Peyer's patch (tissue), 4 donors: ENCODE measurements at regions not wholly inside any gene's neighbourhood (a gene's known extent, or its start where the extent isn't known, plus 50 kb on each side); places are given as distances from the start of the nearest gene placed in this dataset.

Source experiments
- POLR2A ChIP-seq, 2 donors: fragments of 450-650 bp; IDR thresholded peaks; one replicate each; pipeline ENCODE4 v1.5.1; 2017; ENCODE audit warnings: antibody characterized with exemption in 2 of 2, mild to moderate bottlenecking in 2 of 2, moderate library complexity in 2 of 2
- TF ChIP-seq, protein P1 (sequence below), 6 experiments: fragments of 450-650 bp in 4 of 6; fragments of 200-600 bp in 2 of 6; sonication (generic) in 1 of 6; IDR thresholded peaks; one replicate each; pipeline ENCODE4 v1.5.1; 2017 to 2019; ENCODE audit warnings: antibody characterized with exemption in 6 of 6, mild to moderate bottlenecking in 3 of 6, moderate library complexity in 1 of 6

DNA sequence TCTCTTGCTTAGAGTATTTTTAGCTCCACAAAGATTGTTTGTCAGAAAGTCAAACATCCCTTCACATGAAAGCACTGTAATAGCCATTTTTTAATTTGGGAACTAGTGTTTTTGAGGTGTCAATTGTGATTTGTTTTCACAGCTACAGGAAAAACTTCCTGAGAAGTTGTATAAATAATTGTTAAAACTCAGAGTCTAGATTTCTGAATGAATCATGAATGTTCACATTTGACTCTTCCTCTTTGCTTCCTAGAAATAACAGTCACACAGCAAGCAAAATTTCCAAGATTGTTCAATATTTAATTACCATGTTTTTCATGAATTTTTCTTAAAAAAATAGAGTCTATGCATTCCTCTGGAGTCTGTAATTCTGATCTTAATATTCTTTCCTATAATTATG, 156.9 kb upstream of the SLC7A11 start:
- TF ChIP-seq, protein P1, sequence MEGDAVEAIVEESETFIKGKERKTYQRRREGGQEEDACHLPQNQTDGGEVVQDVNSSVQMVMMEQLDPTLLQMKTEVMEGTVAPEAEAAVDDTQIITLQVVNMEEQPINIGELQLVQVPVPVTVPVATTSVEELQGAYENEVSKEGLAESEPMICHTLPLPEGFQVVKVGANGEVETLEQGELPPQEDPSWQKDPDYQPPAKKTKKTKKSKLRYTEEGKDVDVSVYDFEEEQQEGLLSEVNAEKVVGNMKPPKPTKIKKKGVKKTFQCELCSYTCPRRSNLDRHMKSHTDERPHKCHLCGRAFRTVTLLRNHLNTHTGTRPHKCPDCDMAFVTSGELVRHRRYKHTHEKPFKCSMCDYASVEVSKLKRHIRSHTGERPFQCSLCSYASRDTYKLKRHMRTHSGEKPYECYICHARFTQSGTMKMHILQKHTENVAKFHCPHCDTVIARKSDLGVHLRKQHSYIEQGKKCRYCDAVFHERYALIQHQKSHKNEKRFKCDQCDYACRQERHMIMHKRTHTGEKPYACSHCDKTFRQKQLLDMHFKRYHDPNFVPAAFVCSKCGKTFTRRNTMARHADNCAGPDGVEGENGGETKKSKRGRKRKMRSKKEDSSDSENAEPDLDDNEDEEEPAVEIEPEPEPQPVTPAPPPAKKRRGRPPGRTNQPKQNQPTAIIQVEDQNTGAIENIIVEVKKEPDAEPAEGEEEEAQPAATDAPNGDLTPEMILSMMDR (IDR thresholded peaks at IDR 0.05), result no peak
- no peak for TF ChIP-seq POLR2A (IDR thresholded peaks at IDR 0.05)
